ENCODE measurements at regions not wholly inside any gene's neighbourhood (a gene's known extent, or its start where the extent isn't known, plus 50 kb on each side); places are given as distances from the start of the nearest gene placed in this dataset.

GRCh38 chr2:147081831-147082230 is 763.0 kb upstream of the ACVR2A start:
- no peak for DNase-seq (ENCODE audit: low read depth in 1 of 2, low spot score in 1 of 2)

GRCh38 chr2:147076634-147077033 is 768.2 kb upstream of the ACVR2A start:
- TF ChIP-seq GABPA (IDR thresholded peaks at IDR 0.05; ENCODE audit: low read depth) = no peak
- no peak for TF ChIP-seq CTCF (IDR thresholded peaks at IDR 0.05; ENCODE audit: insufficient read depth, low read length)
- no peak for TF ChIP-seq REST (IDR thresholded peaks at IDR 0.05; ENCODE audit: insufficient replicate concordance, low read depth)
- TF ChIP-seq SPI1 (IDR thresholded peaks at IDR 0.05; ENCODE audit: borderline replicate concordance, low read depth) = no peak
- no peaks in the 10 kb centered on the region for H3K27me3 ChIP-seq (ENCODE audit: insufficient read depth, poor library complexity, severe bottlenecking)
- no peak overlapping the region for H3K27ac ChIP-seq (replicated peaks)
- H3K4me3 ChIP-seq (replicated peaks; ENCODE audit: insufficient read depth, low read length) = no peak overlapping the region
- DNase-seq (ENCODE audit: low read depth in 1 of 2, low spot score in 1 of 2) = no peak

More at GRCh38 chr2:147081831-147082230, 763.0 kb upstream of the ACVR2A start:
- TF ChIP-seq REST (IDR thresholded peaks at IDR 0.05; ENCODE audit: insufficient replicate concordance, low read depth) (no peak), GABPA (IDR thresholded peaks at IDR 0.05; ENCODE audit: low read depth) (no peak), POLR2AphosphoS5 (IDR thresholded peaks at IDR 0.05; ENCODE audit: low read depth) (no peak), SPI1 (IDR thresholded peaks at IDR 0.05; ENCODE audit: borderline replicate concordance, low read depth) (no peak), CTCF (IDR thresholded peaks at IDR 0.05; ENCODE audit: insufficient read depth, low read length) (no peak)
- no peaks in the 10 kb centered on the region for H3K27me3 ChIP-seq (ENCODE audit: insufficient read depth, poor library complexity, severe bottlenecking)
- H3K27ac ChIP-seq (replicated peaks) = no peak overlapping the region
- H3K4me3 ChIP-seq (replicated peaks; ENCODE audit: insufficient read depth, low read length) = no peak overlapping the region

GRCh38 chr2:147068071-147068470 is 776.8 kb upstream of the ACVR2A start:
- H3K27me3 ChIP-seq (ENCODE audit: insufficient read depth, poor library complexity, severe bottlenecking) = no peaks in the 10 kb centered on the region
- TF ChIP-seq SPI1 (IDR thresholded peaks at IDR 0.05; ENCODE audit: borderline replicate concordance, low read depth) (no peak), GABPA (IDR thresholded peaks at IDR 0.05; ENCODE audit: low read depth) (no peak), REST (IDR thresholded peaks at IDR 0.05; ENCODE audit: insufficient replicate concordance, low read depth) (no peak), CTCF (IDR thresholded peaks at IDR 0.05; ENCODE audit: insufficient read depth, low read length) (no peak), POLR2AphosphoS5 (IDR thresholded peaks at IDR 0.05; ENCODE audit: low read depth) (no peak)
- H3K4me3 ChIP-seq (replicated peaks; ENCODE audit: insufficient read depth, low read length) = no peak overlapping the region
- no peak overlapping the region for H3K27ac ChIP-seq (replicated peaks)
- DNase-seq (ENCODE audit: low read depth in 1 of 2, low spot score in 1 of 2) = no peak

Measured in HL-60 (cell line).